GM21423 (cell line): ENCODE measurements at regions not wholly inside any gene's neighbourhood (a gene's known extent, or its start where the extent isn't known, plus 50 kb on each side); places are given as distances from the start of the nearest gene placed in this dataset.

ENCODE experiments used
- ATAC-seq: cut with Tn5 transposase; IDR thresholded peaks from one replicate; pipeline ENCODE4 v1.9.1; 2021; ENCODE audit warnings: mild to moderate bottlenecking, moderate library complexity; ENCODE audit not compliant: unreplicated experiment

DNA sequence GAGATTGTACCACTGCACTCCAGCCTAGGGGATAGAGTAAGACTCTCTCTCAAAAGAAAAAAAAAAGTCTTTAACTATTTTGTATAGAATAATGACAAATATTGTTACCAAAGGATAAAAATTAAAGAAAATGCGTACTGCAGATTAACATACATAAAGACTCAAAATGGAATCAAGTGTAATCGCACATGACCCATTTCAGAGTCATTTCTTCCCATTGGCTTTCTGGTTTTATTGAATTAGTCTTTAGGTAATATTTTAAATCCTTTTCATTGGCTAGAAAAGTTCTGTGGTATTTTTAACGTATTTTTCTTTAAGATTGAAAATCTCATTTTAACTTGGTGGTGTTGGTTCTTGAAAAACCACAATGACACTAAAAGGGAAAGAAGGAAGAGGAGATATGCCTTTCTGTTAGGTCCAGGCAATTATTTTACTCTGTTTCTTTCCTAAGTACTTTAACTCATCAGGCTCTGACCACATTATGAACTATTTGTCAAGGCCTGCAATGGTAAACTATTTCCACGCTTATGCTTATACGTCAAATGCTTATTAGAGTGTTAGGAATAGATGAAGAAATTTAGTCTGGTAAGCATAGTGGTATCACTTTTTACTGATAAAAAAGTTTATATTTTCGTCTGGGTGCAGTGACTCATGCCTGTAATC is 52.3 kb downstream of the PLEKHG1 start:
- no peak for ATAC-seq

DNA sequence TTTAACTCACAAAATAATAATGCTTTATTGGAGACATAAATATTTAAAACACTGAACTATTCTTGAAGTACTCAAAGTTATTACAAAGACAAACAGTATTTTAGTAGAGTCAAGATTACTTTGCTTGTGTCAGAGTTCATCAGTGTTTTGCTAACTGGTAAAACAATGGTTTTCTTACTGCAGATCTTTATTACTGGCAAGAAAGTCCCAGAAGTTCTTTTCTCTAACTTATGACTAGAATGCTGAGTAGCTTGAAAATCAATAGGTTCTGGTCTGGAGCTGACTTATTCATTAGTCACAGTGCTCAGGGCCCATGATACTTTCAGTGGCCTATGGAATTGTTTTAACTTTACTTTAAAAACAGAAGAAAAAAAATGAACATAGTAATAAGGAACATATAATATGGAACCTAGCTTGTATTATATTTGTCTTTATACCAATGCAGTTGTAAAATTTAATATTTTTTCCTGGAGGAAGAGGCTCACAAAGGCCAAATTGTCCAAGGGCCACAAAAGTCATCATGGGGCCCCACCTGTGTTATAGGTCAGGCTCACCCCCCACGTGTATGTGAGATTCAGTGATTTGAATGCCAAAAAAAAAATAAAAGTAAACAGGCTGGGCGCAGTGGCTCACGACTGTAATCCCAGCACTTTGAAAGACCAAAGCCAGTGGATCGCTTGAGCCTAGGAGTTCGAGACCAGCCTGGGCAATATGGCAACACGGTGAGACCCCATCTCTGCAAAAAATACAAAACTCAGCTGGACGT is 53.3 kb downstream of the PLEKHG1 start:
- no peak for ATAC-seq

GRCh38 chr6:150654608-150655007 is 54.9 kb downstream of the PLEKHG1 start:
- no peak for ATAC-seq

GRCh38 chr6:150656156-150656555 is 56.5 kb downstream of the PLEKHG1 start:
- ATAC-seq = no peak

GRCh38 chr6:150658421-150658820 is 58.7 kb downstream of the PLEKHG1 start:
- ATAC-seq = no peak

DNA sequence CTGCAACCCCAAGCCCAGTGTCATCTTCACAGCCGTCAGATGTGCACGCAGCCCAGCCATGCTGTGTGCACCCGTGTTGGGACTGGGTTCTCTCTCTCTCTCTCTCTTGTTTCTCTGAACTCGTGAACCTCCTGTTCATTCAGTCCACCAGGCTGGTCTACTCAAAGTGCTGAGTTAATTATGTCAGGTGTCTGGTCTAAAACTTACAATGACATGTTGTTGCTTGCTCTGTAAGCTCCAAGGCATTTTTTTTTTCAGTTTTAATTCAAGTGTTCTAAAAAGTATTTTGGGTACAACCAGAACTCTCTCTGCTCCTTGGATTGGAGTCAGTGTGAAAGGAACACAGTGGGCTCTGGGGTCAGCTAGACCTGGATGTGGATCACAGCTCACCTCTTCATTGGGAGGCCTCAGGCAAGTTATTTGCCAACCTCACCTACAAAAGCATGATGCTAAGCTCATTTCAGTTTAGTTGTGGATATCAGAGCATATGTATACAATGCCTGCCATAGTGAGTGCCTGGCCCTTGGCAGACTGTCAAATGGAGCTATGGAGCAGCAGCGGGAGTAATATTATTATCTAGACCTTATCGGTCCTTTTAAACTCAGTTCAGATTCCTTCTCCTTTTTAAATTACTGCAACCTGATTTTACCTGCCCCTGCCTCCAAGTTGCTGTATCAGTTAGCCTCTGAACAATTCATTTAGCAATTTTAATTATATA is 59.5 kb downstream of the PLEKHG1 start:
- no peak for ATAC-seq

DNA sequence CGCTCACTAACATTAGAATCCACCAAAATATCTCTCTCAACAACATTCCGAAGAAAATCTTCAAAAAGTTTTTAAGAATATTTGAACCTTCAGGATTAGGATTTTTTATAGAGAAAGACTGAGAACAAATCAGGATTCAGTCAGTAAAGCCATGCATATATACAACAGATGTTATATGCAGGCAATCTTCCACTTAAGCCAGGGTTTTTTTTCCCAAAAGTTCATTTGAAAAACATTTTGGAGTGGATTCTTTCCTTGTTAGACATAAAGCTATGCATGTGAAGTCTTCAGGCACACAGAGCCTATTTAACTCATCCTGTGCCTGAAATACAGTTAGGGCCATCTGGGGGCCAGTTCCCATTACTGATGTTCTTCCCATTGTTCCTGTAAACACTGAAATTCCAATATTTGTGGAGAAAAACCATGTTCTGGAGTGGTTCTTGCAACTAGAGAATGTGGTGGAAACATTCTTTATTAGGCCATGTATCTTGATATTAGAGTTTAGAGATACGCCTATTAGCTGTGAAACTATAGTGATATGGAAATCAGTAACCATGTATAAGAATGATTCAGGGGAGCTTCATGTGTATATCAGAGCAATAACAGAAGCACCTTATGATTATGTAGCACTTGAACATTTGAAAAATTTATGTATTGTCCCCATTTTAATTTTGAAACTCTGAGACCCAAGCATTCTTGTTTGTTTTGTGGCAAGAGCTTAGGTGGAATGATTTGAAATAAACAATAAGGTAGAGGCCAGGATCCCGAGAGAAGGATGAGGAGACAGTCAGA is 61.7 kb downstream of the PLEKHG1 start:
- no peak for ATAC-seq

DNA sequence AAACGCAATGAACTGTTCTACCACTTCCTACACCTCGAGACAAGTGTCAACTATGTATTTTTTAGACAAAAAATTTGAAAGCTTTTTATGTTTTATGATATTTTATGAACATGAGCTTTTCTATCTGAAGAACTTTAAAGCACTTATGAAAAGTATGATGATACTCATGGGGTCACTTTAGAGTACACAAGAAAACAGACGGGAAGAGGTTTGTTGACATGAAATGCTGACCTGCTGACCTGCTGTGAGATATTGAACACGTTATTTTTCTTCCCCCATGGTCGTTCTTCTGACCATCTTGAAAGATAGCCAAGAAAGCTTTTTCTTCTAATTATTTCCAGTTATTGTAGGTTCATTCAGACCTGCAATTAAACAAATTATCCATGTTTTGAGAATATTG is 63.1 kb downstream of the PLEKHG1 start:
- no peak for ATAC-seq

DNA sequence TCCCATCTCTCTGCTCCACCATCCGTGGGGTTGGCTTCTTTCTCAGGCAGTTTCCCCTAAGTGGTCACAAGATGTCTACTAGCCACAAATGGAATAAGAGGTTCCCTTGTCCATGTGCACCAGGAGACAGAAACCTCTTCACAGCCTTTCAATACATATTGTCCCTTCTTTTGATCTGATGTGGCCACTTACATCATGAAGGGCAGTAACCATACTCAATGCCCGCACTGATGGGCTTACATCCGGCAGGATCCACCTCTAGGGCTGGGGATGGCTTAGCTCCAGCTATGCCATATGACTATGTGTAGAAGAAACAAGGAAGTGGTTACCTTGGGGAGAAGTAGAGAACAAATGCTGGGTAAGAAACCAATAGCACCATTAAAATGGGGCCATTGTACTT is 64.4 kb downstream of the PLEKHG1 start:
- ATAC-seq = no peak

DNA sequence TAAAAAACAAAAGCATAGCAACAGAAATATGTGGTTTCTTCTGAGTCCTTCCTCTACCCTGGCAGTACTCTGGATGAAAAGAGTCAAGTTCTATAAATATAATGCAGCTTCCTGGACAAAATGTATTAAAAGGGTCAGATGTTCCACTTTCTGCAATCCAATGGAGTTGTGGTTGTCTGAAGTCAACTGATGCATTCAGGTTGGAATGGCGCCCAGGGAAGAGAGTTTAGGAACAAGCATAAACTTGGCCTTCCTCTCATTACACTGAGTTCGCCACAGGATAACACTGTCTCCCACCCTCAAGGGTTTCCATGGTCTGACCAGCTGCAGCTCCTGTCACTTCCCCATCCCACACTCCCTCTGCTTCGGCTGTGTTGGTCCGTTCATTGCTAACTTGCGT is 66.4 kb downstream of the PLEKHG1 start:
- no peak for ATAC-seq

DNA sequence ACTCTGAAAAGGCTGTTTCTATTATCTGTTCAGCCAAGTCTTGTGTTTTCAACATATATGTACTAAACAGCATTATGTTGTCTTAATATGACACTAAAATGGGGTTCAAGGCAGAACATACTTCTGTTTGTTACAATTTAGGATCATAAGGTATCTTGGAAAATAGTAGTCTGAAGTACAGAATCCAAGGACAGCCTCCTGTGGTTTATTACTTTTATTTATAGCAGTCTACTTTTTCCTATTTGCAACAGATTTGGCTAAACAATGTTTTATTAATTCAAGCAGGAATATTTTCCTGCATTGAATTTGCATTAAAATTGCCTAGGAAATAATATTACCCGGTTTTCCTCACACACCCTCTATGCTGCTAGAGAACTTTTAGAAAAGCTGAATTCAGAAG is 67.7 kb downstream of the PLEKHG1 start:
- ATAC-seq = no peak

DNA sequence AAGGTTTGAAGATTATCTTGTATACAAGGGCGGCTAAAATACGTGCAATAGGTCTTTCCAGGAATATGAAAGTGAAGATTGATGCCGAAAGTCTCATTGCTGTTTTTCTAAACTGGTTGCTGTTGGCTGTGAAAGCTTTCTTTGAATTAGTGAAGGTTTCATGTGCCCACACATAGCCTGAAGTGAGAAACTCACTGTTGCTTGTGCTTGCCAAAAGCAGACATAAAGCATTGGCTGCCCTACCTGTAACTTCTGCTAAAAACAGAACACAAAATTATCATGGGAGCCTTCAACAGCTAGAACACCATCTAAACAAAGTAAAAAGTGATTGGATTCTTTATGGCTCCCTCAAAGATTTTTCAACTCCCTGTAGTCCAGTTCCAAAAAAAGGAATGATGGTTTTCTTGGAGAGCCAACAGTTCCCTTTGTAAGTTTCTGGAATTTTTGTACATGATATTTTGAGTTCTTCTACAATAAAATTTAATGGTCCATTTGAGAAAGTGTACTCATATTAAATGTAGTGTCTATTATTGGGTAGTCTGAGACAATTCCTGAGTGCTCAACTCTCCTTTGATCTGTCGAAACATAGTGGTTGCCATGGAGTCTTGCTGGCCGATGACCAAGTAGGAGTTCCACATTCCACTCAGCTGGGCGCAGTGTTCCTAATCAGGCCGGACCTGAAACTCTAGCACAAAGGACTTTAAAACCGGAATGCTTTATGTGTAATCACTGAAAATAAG is 68.5 kb downstream of the PLEKHG1 start:
- no peak for ATAC-seq

GRCh38 chr6:150668900-150669302 is 69.2 kb downstream of the PLEKHG1 start:
- ATAC-seq = no peak

DNA sequence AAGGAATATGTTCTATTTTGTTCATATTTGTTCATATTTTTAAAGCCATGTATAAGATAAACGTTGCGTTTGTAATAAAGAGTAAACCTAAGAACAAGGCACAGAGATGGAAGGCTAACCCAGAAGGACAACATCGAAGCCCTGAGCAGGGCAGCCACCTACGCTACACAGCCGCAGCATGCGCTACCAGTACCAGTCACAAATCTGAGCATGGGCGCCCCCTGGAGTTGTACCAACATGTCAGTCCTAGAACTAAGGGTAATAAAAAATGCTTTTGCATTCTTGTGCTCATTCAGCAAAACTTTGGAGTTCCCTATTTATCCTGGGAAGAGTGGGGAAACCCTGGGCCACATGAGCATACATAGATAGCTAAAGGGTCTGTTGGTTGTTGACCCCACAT is 70.6 kb downstream of the PLEKHG1 start:
- no peak for ATAC-seq

DNA sequence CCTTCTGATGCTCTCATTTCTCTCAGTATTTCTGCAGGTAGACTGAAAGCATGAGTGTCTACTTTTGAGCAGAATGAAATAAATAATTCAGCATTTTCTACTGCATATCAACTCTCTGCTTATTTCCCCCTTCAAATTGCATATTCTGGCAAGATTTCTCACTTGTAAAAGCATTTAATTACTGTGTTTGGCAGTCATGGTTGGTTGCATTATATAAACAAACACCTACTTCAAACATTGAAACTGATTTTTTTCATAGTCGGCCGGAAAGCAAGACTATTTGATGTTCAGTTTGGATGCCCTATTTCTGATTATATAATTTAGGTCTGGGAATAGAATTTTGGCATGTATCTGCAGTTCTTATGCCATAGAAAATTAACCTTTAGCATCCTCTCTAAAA is 73.1 kb downstream of the PLEKHG1 start:
- no peak for ATAC-seq

- no peak for ATAC-seq
Measured at GRCh38 chr6:150673720-150674346, 74.1 kb downstream of the PLEKHG1 start.

- no peak for ATAC-seq
Measured at GRCh38 chr6:150676344-150676743, 76.7 kb downstream of the PLEKHG1 start.

DNA sequence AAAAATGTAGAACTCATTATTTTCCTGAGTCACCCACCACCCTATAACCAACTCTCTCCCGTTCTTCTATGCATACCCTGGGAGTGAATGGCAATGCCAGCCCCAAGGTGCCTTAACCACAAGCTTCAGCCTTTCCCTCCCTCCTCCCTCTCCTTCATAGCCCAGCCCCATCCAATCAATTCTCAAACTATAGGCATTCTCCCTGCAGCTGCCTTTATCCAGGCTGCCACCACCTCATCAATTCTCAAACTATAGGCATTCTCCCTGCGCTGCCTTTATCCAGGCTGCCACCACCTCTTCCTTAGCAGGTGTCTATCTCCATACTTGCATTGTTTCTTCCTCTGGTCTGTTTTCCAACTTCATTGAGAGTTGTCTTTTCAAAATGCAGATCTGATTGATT is 77.1 kb downstream of the PLEKHG1 start:
- no peak for ATAC-seq

- no peak for ATAC-seq
Measured at GRCh38 chr6:150680510-150680909, 80.8 kb downstream of the PLEKHG1 start.
